ENCODE measurements at regions not wholly inside any gene's neighbourhood (a gene's known extent, or its start where the extent isn't known, plus 50 kb on each side); places are given as distances from the start of the nearest gene placed in this dataset.

DNA sequence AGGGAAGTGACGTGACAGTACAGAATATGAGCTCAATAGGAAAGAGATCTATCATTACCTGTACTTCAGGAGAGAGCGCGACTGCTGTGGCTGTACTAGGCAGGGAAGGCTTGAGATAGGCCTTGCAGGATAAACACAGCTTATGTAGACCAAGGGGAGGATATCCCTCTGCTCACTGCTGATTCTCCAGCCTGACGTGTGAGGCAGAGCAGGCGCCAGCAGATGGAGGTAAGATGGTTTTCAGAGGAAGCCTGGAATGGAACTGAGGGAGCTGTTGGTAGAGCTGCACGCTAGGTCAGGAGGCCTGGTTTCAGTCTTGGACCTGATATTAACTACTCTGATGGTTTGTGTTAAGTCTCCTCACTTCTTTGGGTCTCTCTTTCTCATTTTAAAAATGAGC, 291.4 kb downstream of the YTHDC2 start:
- no peak for DNase-seq

DNA sequence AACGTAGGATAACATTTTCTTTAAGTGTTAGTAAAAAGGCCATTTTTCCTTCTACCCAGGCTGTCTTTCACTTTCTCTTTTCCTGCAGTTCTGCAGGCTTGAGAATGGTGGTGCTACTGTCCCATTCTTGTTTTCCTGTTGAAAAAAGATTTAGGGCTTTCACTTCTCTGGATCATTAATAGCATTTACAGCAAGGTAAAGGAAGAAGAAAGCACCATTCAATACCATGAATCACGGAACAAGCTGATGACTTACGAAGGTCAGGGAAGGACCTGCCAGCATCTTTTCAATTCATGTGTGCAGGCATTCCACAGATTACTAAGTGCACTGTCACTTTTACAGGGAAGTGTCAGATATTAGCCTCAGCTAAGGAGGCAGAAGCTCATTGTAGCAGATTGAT, 292.8 kb downstream of the YTHDC2 start:
- no peak for DNase-seq

DNA sequence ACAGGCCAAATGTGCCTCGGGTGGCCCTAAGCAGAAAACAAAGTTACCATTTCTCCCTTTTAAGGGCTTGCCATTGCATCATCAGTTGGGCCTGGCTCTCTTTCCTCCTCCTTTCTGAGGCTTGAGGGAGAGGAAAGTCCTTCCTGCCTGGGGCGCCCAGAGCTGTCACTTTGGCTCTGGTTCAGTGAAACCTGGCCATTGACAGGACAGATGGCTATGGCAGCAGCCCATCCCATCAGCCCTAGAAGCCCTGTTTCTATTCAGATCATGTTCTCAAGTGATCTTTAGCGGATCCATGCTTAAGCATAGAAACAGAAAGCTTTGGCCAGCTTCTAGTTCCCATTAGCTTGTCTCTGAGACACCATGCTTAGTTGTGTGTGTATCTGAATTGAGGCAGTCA, 293.4 kb downstream of the YTHDC2 start:
- DNase-seq: no peak

DNA sequence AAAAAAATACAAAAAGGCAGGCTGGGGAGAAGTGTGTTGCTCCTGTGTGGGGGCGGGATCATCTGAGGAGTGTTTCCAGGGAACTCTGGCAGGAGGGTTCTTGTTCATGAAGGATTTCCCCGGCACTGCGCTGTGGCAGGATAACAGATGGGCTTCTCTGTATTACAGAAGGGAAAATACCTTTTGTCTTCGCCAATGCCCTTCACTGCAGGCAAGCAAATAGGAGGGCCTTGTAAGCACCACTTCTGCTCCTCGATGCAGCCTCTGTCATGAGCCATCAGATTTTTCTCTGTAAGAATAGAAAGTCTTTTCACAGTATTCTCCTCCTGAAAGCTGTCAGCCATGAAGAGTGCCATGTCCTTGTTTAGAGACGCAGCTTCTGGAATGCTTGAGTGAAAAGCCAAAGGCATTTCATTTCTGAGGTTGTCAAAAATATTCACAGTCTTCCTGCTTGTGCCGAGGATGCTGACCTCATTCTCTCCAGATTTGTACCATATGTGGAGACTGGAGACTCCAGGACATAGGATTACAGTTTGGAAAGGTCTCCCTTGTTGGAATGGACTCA, 294.0 kb downstream of the YTHDC2 start:
- DNase-seq: no peak

DNA sequence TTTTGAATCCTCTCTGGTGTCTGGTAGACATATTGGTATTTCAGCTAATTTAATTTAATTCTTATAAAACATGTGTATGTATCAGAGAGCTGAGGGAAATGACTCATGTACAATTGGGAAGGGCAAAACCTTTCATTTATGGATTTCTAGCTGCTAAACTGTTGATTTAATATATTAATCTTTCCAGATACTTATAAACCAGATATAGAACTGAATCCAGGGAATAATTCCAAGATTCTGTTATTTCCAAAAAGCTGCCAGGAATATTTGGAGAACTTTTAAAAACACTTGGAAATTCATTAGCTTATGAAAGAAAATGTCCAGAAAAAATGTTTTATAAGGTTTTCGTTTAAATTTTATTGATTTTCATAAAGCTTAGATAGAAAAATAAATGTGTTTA, 295.5 kb downstream of the YTHDC2 start:
- no peak for DNase-seq

DNA sequence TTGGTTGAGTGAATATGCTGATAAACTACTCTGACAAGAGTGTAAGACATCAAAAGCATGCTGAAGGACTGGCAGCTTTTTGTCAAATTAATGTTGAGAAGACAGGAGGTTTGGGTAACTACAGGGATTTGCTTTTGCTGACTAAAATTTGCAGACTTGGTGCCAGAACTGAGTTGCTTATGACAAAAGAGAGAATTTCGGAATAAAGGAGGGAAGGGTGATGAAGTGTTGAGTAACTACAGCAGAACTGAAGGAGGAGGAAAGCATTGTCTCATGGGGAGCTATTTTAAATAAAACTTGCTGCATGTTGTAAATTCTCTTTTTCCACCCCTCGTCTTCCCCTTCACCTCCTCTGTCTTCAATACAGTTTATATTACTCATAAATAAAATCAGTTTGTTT, 296.1 kb downstream of the YTHDC2 start:
- DNase-seq: no peak

DNA sequence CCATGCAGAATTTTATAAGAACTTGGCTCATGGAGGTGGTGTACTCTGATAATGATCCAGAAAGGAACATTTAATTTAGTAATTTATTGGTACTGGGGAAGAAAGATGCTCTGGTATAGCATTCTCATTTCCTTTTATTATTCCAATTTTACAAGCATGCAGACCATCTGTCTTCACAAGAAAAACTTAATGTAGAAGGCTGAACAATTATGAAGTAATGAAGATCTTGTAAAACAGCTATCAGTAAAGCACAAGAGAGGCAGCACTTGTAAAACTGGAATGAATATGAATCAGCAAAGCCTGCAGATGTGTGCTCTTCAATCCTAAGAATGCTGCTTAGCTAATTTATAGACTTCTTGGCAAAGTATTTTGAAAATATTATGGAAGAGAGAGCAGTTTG, 300.0 kb downstream of the YTHDC2 start:
- DNase-seq: no peak

DNA sequence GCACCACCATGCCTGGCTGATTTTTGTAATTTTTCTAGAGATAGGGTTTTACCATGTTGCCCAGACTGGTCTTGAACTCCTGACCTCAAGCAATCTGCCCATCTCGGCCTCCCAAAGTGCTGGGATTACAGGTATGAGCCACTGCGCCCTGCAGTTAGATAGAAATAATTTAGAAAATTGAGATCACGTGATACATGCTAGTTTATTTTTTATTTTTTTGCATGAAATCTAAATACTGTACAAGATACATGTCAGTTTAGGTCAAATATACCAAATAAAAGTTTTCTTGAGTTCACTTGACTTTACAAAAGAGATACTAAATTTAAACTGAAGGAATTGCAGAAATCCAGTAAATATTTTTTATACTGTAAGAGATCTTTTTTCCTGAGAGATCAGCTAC, 304.2 kb downstream of the YTHDC2 start:
- no peak for DNase-seq

DNA sequence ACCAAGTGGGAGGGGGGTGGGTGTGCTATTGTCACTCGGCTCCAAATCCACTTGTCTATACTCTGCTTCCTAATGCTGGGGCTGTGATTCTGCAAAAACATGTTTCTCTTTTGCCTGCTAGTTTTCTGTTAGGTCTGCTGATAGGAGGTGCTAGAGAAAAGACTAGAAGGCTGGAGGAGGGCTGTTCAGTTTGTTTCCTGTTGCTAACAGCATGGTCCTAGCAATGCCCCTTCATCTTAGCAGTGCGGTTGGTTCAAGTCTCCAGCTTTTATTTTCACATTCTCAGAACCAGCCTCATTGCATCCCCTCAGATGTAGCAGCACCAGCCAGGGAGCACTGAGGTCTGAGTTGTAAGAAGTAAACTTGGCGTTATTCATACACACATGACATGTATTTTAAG, 310.2 kb downstream of the YTHDC2 start:
- DNase-seq: no peak

DNA sequence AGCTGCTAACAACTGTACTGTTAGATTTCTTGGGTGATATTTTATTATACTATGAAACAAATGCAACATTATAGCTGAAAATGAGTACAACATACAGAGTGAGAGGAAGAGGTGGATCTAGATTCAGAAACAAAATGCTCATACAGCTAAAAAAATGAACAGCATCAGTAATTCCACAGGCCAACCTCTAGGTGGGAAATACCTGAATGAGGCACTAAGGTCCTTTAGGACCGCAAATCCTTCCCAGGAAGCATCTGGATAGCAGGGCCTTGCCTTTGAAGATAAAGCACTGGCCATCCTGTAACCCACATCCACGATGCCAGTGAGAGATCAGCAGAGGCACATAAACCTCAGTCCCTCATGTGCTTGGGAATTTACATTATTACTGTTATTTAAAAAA, 310.8 kb downstream of the YTHDC2 start:
- no peak for DNase-seq

DNA sequence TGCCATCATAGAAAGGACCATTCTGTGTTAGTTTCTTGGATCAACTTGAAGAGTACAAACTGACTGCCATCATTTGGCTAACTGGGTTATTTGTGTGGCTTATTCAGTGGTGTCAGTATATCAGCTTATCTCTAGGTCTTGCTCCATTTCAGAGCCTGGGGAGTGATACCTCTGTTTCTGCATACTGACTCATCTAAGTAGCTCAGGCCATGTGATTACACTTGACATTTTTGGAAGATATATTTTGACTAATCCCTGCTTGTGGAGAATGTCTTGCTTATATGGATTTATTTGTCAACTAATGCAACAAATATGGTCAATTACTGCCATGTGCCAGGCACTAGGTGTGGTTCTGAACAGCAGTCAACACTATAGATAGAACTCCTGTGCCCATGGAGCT, 311.7 kb downstream of the YTHDC2 start:
- no peak for DNase-seq

DNA sequence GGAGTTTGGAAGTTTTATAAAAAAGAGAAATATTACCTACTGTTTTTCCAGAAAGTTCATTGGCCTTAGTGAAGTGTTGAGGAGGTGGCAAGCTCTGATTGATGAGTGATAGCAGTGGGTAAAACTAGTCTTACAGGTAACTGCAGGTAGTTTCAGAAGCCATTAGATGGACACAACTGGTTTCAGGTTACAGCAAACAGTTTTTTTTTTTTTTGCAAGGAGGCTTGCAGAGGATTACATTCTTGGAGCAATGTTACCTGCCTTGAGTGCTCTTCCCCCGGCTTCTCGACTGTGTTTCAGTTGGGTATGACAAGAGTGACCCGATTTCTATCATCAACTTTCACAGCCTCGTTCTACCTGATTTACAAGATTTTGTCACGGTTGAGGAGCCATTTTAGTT, 333.4 kb downstream of the YTHDC2 start:
- no peak for DNase-seq

DNA sequence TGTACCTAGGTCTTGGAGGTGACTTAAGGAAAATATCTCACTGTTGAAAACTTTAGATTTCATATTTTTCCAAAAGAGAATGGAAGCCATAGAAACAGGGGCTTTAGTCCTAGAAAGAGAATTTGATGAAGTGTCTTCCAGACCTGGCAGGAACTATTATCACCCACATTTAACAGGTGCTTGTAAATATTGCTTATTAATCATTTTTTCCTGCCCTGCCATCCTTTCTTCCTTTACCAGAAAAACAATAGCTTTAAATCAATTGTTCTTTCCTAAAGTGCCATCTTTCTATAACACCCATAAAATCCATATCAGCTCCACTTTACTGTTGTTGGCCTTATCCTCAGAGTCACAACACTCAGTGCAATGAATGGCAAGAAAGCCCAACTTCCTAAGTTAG, 350.9 kb downstream of the YTHDC2 start:
- DNase-seq: no peak

DNA sequence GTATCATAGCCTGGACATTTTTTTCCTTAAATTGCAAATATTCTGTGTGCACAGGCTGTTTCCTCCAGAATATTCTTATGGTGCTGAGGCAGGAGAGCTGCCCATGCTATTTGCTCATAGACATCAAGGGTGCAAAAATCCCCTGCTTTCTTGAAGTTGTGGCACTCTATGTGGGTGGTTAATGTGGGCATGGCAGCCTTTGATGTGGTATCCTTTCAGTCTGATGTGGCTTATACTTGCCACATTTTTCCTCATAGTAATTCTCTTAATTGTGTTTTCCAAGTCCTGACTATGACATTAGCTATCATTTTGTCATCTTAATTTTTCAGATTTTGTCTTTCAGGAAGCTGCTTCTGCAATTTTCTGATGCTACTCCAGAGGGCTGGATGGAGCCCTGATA, 353.3 kb downstream of the YTHDC2 start:
- DNase-seq: no peak

DNA sequence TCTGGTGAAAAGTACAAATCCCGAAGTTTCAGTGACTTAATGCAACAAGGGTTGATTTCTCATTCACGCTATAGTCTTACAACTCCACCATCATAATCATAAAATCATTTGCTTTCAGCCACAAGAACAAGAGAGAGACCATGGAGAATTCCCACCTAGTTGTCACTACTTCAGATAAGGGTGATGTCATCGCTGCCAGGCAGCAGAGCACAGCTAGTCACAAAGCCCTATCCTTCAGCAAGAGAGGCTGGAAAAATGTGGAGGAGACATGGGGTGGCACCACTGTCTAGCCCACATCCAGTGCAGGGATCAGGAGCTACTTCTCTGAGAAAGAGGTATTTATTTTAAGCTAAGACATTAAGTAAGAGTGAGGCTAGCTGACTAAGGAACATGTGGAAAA, 356.1 kb downstream of the YTHDC2 start:
- DNase-seq: no peak

DNA sequence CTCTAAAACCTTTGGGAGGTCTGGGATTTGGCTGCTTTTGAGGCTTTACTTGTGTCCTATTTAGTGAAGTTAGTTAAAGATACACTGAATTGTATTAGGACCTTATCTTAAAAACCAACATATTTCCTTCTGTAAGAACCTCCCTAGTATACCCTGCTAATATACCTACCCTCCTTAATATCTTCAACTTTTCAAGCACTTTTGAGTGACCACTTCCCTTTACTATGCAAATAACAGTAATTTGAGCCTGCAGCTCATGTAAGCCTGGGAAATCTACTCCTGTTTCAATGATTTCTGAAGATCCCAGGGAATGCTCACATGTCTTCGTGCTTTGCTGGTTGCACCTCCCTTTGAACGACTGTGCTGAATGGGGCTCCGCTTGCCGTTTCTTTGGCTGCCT, 358.5 kb downstream of the YTHDC2 start:
- DNase-seq: no peak

DNA sequence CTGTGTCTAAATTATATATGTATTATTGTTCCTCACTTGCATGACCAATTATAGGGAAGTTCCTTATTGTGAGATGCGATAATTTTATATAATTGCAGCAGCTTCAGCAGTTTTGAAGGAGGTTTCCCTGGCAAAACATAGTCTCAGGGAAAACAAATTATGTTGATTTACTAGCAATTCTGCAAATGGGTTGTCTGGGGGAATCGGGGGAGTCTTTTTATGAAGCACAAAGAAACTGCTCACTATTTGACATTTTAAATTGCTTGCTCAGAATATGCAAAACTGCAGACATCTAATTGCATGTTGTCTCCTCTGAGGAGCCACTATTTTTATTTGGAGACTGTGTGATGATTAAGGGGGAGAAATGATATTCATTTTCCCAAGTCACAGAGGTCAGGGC, 361.6 kb downstream of the YTHDC2 start:
- DNase-seq: no peak

DNA sequence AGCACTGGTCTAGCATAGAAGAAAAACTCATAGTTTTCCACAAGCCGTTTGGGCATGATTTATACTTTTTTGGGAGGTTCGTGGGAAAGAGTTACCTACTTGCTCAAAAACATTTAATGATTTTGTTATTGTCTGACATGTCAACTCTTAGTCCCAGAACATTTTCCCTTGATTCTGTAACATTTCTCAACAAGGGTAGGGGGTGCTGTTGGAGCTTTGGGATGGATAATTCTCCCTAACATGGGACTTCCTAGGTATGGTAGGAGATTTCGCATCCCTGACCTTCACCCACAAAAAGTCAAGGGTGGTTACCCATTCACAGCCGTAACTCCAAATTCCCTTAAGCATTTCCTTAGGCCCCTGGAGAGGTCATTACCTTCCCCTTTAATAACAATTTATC, 378.0 kb downstream of the YTHDC2 start:
- no peak for DNase-seq

DNA sequence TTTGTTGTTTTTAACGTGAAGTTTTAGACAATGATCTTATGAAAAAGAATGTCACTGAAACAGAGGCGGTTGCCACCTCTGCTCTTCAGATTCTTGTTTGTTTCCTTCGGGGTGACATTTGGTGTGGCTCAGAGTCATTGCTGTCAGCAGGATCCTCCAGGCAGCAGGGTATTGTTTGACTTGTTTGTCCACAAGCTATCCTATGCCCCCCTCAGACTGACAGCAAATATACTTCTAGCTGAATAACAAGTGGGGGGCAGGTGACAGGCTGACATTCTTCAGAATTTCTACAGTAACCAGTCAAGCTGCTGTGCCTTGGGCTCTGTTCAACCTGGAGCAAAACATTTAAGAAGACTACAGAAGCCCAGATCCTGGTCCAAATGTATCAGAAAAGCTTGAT, 383.3 kb downstream of the YTHDC2 start:
- no peak for DNase-seq

DNA sequence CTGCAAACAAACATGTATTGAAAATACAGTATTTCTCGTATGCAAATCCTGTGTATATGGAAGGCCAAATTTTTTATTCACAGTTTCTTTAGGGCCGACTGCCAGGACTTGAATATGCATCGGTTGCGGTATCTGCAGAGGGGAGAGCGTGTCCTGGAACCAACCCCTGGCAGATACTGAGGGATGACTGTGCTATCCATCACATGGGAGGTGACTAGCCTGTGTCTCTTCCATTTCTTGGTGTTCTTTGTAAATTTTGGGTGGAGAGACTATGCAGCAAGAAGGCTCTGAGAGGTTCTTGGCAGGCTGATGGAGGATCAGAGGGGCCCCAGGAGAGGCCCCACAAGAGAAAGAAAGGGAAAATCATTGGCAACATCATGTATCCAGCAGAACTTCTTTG, 384.3 kb downstream of the YTHDC2 start:
- no peak for DNase-seq

DNA sequence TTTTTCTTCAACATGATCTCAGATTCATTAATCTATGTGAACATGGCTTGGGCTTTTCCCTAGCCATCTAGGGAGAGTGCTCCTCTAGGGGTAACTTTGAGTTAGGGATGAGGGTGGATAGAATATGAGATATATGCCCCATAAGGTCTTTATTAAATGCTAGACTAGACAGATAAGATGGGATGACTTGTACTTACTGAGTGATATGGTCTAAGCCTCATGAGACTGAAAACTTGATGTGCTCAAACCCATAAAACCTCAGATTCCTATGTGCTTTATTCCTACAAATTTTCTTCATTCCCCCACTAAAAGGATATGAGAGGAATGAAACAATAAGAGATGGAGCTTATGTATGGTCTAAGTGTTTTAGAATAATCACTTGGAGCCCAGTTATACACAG, 386.6 kb downstream of the YTHDC2 start:
- DNase-seq: no peak

DNA sequence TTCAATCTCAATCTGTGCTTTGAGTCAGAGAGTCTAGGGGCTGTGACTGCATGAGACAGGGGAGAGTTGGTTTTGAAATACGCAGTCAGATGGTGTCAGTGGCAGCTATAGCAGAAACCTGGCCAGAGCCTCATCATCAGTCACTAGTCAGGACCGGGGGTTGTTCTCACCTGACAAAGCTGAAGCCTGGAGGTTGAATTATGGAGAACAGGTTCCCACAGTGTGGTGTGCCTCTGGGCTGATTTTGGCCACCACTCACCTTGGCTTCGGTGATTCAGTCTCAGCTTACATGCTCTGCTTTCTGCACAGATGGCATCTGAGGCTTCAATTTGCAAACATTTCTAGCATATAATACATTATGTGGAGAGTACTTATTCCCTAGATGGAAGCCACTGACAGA, 387.3 kb downstream of the YTHDC2 start:
- DNase-seq: no peak

DNA sequence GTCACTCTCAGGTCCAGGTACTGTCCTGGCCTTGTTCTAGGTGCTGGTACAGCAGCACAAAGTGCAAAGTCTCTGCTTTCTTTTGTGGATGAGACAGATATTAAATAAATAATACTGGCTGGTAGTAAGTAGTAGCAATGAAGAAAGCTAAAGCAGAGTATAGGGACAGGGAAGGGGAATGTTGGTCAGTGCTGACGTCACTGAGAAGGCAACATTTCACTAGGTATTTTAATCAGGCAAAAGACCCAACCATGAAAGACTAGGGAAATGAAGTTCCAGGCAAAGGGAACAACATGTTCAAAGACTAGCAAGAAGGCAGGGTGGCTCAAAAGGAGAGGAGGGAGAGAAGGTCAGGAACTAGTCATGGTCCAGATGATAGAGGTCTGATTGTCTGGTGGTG, 388.2 kb downstream of the YTHDC2 start:
- DNase-seq: no peak

DNA sequence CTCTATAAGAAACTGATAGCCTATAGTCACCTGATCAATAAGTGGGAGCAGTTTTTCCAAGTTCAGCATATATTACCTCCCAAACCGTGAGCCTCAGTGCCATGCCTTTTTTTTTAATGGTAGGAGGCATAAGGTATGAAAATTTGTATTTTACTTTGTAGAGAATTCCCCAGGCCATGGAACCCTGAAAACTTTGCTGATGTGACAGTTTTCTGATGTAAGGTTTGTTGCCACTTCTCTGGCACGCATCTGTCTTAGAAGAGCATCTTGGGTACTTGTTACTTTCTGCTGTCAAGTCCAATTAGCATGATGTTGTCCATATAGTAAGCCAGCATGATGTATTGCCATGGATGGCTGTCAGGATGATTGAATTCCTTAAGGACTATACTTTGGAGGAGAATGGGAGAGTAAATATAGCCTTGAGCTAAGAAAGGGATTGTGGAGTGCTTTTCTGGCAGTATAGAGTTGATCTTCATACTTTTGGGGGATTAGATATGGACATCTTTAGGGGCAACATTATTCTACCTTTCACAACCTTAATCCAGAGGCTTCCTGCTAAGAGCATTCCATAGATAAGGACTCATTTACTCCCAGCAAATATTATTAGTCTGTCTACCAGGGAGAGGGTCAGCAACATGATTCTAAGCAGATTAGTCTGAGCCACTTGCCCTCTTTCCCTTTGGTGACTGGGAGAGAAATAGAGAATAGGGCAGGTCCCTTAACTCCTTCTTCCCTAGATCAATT, 389.6 kb downstream of the YTHDC2 start:
- DNase-seq: no peak

DNA sequence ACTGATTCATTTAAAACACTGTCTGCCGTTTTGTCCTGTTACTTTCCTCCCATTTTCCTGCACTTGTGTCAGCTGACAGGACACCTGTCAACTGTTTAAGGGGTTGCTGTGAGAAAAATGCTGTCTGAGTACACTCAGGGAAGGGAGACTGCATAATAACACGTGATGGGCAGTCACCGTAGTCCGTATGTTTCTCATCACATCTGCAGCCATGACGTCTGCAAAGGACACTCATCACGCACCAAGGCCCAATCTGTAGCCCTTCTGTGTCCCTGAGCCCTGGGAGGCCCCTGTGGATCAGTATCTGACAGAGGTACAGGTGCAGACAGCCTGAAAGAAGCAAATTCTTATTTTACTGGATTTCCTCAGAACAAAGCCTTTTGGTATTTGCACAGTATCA, 396.3 kb downstream of the YTHDC2 start:
- no peak for DNase-seq

Measured in NCI-H2107 (cell line).